GM12872 (cell line): ENCODE measurements at regions not wholly inside any gene's neighbourhood (a gene's known extent, or its start where the extent isn't known, plus 50 kb on each side); places are given as distances from the start of the nearest gene placed in this dataset.

Source experiments
- CTCF ChIP-seq: IDR thresholded peaks from 3 replicates; pipeline ENCODE4 v1.5.1; 2011; ENCODE audit warnings: low read depth, mild to moderate bottlenecking, low read length, moderate library complexity; ENCODE audit not compliant: insufficient read depth

- no peak for TF ChIP-seq CTCF
Measured at GRCh38 chr3:88573472-88573871, 423.7 kb downstream of the C3orf38 start.

GRCh38 chr3:88574146-88574545 lies 424.4 kb downstream of the C3orf38 start:
- TF ChIP-seq CTCF, result no peak

- no peak for TF ChIP-seq CTCF
Measured at GRCh38 chr3:88584451-88584850, 434.7 kb downstream of the C3orf38 start.

- TF ChIP-seq CTCF, result no peak
Measured at GRCh38 chr3:88586121-88586640, 436.4 kb downstream of the C3orf38 start.

GRCh38 chr3:88589138-88589537 lies 439.4 kb downstream of the C3orf38 start:
- no peak for TF ChIP-seq CTCF

- no peak for TF ChIP-seq CTCF
Measured at GRCh38 chr3:88595026-88595425, 445.3 kb downstream of the C3orf38 start.

GRCh38 chr3:88596451-88596850 lies 446.7 kb downstream of the C3orf38 start:
- TF ChIP-seq CTCF, result no peak

- TF ChIP-seq CTCF, result no peak
Measured at GRCh38 chr3:88610820-88611219, 461.1 kb downstream of the C3orf38 start.
